ENCODE measurements at regions not wholly inside any gene's neighbourhood (a gene's known extent, or its start where the extent isn't known, plus 50 kb on each side); places are given as distances from the start of the nearest gene placed in this dataset.

DNA sequence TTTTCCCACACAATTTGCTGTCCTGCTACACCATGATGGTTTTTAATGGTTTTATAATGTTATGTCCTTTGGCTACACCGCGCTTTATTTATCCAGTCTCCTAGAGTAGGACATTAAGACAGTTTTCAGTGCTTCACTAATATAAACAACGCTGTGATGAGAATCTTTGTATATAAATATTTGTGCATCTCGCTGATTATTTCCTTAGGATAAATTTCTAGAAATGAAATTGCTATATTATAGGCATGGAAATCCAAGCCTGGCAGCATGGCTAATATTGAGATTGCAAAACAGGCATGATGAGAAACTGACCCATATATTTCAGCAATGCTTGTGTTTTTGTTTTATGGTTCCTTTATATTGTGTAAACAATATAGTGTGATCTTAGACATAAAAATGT is 81.4 kb upstream of the ATXN1 start:
- TF ChIP-seq, protein P1, sequence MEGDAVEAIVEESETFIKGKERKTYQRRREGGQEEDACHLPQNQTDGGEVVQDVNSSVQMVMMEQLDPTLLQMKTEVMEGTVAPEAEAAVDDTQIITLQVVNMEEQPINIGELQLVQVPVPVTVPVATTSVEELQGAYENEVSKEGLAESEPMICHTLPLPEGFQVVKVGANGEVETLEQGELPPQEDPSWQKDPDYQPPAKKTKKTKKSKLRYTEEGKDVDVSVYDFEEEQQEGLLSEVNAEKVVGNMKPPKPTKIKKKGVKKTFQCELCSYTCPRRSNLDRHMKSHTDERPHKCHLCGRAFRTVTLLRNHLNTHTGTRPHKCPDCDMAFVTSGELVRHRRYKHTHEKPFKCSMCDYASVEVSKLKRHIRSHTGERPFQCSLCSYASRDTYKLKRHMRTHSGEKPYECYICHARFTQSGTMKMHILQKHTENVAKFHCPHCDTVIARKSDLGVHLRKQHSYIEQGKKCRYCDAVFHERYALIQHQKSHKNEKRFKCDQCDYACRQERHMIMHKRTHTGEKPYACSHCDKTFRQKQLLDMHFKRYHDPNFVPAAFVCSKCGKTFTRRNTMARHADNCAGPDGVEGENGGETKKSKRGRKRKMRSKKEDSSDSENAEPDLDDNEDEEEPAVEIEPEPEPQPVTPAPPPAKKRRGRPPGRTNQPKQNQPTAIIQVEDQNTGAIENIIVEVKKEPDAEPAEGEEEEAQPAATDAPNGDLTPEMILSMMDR (IDR thresholded peaks at IDR 0.05; ENCODE audit: extremely low read depth in 1 of 2, insufficient read depth in 1 of 2, low read depth in 1 of 2, low read length in 2 of 2): no peak
- TF ChIP-seq POLR2A (IDR thresholded peaks at IDR 0.05; ENCODE audit: low read depth, low read length) (no peak), GATA2 (IDR thresholded peaks at IDR 0.05; ENCODE audit: insufficient read depth, insufficient read length, low read depth, low read length) (no peak), POLR2AphosphoS5 (IDR thresholded peaks at IDR 0.05; ENCODE audit: insufficient read depth, low read depth, low read length) (no peak)
- TF ChIP-seq, protein P2, sequence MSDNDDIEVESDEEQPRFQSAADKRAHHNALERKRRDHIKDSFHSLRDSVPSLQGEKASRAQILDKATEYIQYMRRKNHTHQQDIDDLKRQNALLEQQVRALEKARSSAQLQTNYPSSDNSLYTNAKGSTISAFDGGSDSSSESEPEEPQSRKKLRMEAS (IDR thresholded peaks at IDR 0.05; ENCODE audit: insufficient read depth, insufficient read length): no peak

All from endothelial cell of umbilical vein (primary cell).